GM12878 (cell line): ENCODE measurements at regions not wholly inside any gene's neighbourhood (a gene's known extent, or its start where the extent isn't known, plus 50 kb on each side); places are given as distances from the start of the nearest gene placed in this dataset.

Experiments used
- ATAC-seq: fragments of 200-7000 bp; cut with Tn5 transposase; 3 replicates; pipeline ENCODE4 v1.9.1; 2020; ENCODE audit warnings: mild to moderate bottlenecking, moderate library complexity
- BruUV-seq: library from RNA; stranded (reverse); fragments of 400-500 nt; replicated peaks from 2 replicates; lab custom pipeline; 2021; lab: Mats Ljungman, UMichigan
- CTCF ChIA-PET: fragments of 300-600 bp; sonication (Branson Sonifier 250); formaldehyde crosslinking; extraction: SDS; loops from one replicate; lab custom pipeline; 2021; ENCODE audit warnings: inconsistent platforms; lab: Yijun Ruan, JAX
- POLR2A ChIA-PET: fragments of 350-600 bp; formaldehyde crosslinking; extraction: SDS; loops from one replicate; lab custom pipeline; 2021; ENCODE audit warnings: inconsistent platforms; lab: Charles Lee
- RAD21 ChIA-PET: fragments of 300-600 bp; sonication (Branson Sonifier 250); formaldehyde crosslinking; loops from one replicate; lab custom pipeline; 2023; ENCODE audit warnings: antibody characterized with exemption; ENCODE audit not compliant: unreplicated experiment; lab: Charles Lee
- SMC1A ChIA-PET: fragments of 300-600 bp; sonication (Branson Sonifier 250); formaldehyde crosslinking; loops from one replicate; lab custom pipeline; 2023; ENCODE audit not compliant: unreplicated experiment, uncharacterized antibody; lab: Charles Lee
- DNase-seq: peaks from one replicate; pipeline ENCODE4 v3.0.0-alpha.2; 2011; ENCODE audit warnings: low read depth, low spot score
- FAIRE-seq: peaks from 3 replicates; lab custom pipeline; 2011; peaks lifted over from hg19 to GRCh38; lab: Jason Lieb, UNC
- H2AFZ ChIP-seq: 2 replicates; pipeline ENCODE4 v1.6.0; 2011; ENCODE audit warnings: low read depth, low read length, control low read depth; ENCODE audit not compliant: control insufficient read depth
- H3K27ac ChIP-seq: 2 replicates; pipeline ENCODE4 v1.5.1; 2011; ENCODE audit warnings: control low read depth; ENCODE audit not compliant: control insufficient read depth, insufficient read depth
- H3K27me3 ChIP-seq, 2 experiments: replicated peaks in 1 of 2; 2 replicates each; pipeline versions ENCODE4 v1.6.0 to v1.6.1; 2011; ENCODE audit warnings: low read length in 1 of 2; ENCODE audit not compliant: control insufficient read depth in 2 of 2, insufficient read depth in 2 of 2
- H3K36me3 ChIP-seq, 2 experiments: 2 replicates each; pipeline ENCODE4 v1.5.1; 2011; ENCODE audit warnings: low read length in 1 of 2; ENCODE audit not compliant: control insufficient read depth in 2 of 2, insufficient read depth in 2 of 2
- H3K4me1 ChIP-seq: 2 replicates; pipeline ENCODE4 v1.6.1; 2011; ENCODE audit warnings: mild to moderate bottlenecking, low read length, moderate library complexity, mixed read lengths; ENCODE audit not compliant: control insufficient read depth, insufficient read depth
- H3K4me2 ChIP-seq: 2 replicates; pipeline ENCODE4 v1.6.0; 2011; ENCODE audit warnings: control low read depth; ENCODE audit not compliant: control insufficient read depth, insufficient read depth
- H3K4me3 ChIP-seq: fragments of 200-600 bp; sonication (generic); 2 replicates; pipeline ENCODE4 v1.5.1; 2016
- H3K79me2 ChIP-seq: 2 replicates; pipeline ENCODE4 v1.6.0; 2011; ENCODE audit warnings: low read length; ENCODE audit not compliant: control insufficient read depth, insufficient read depth
- H3K9ac ChIP-seq: 2 replicates; pipeline ENCODE4 v1.8.0; 2011; ENCODE audit warnings: low read length, control low read depth, mixed read lengths; ENCODE audit not compliant: control insufficient read depth, insufficient read depth
- H3K9me3 ChIP-seq: replicated peaks from 3 replicates; pipeline ENCODE4 v1.5.1; 2011; ENCODE audit warnings: mild to moderate bottlenecking, low read length; ENCODE audit not compliant: control insufficient read depth, insufficient read depth
- H4K20me1 ChIP-seq: 2 replicates; pipeline ENCODE4 v1.6.0; 2011; ENCODE audit not compliant: control insufficient read depth, insufficient read depth
- ATF3 ChIP-seq: IDR thresholded peaks from 2 replicates; pipeline ENCODE4 v1.6.1; 2011; ENCODE audit warnings: low read depth, mild to moderate bottlenecking, low read length, moderate library complexity, borderline replicate concordance; ENCODE audit errors: extremely low read depth
- BHLHE40 ChIP-seq, 2 experiments: fragments of 450-650 bp in 1 of 2; IDR thresholded peaks; 2 replicates each; pipeline ENCODE4 v1.6.1; 2011 to 2017; ENCODE audit warnings: low read depth in 2 of 2, borderline replicate concordance in 1 of 2, improper control_type of control experiment in 1 of 2, low read length in 1 of 2, mild to moderate bottlenecking in 1 of 2
- CEBPZ ChIP-seq: fragments of 150-350 bp; IDR thresholded peaks from 2 replicates; pipeline ENCODE4 v1.6.1; 2016; ENCODE audit warnings: low read depth, low read length
- CREB1 ChIP-seq: IDR thresholded peaks from 2 replicates; pipeline ENCODE4 v1.6.1; 2012; ENCODE audit warnings: low read depth, mild to moderate bottlenecking, inconsistent platforms
- EGR1 ChIP-seq, 2 experiments: IDR thresholded peaks; 1 replicate in 1 of 2; 2 replicates in 1 of 2; pipeline ENCODE4 v1.6.1; 2011 to 2012; ENCODE audit warnings: low read depth in 2 of 2, low read length in 2 of 2, borderline replicate concordance in 1 of 2, mild to moderate bottlenecking in 1 of 2, moderate library complexity in 1 of 2
- NFIC ChIP-seq: IDR thresholded peaks from 2 replicates; pipeline ENCODE4 v1.6.1; 2012; ENCODE audit warnings: low read depth, mild to moderate bottlenecking, inconsistent platforms, low read length, moderate library complexity
- NR2F1 ChIP-seq: fragments of 450-650 bp; conservative IDR thresholded peaks from 2 replicates; pipeline ENCODE4 v1.6.1; 2017; ENCODE audit warnings: mild to moderate bottlenecking
- PAX5 ChIP-seq: IDR thresholded peaks from 2 replicates; pipeline ENCODE4 v1.6.1; 2011; ENCODE audit warnings: low read depth, low read length, borderline replicate concordance
- POU2F2 ChIP-seq: IDR thresholded peaks from 3 replicates; pipeline ENCODE4 v1.6.1; 2011; ENCODE audit warnings: low read depth, mild to moderate bottlenecking, low read length, borderline replicate concordance
- RB1 ChIP-seq: fragments of 450-650 bp; formaldehyde crosslinking; IDR thresholded peaks from 2 replicates; pipeline ENCODE4 v1.6.1; 2017; ENCODE audit warnings: mild to moderate bottlenecking, borderline replicate concordance
- RBBP5 ChIP-seq: fragments of 200-600 bp; sonication (generic); conservative IDR thresholded peaks from 2 replicates; pipeline ENCODE4 v1.6.1; 2016
- SPI1 ChIP-seq: IDR thresholded peaks from 2 replicates; pipeline ENCODE4 v1.6.1; 2011; ENCODE audit warnings: low read depth, mild to moderate bottlenecking, low read length, moderate library complexity, borderline replicate concordance; ENCODE audit not compliant: insufficient read depth
- SREBF1 ChIP-seq: IDR thresholded peaks from 2 replicates; pipeline ENCODE4 v1.6.1; 2012; ENCODE audit warnings: mild to moderate bottlenecking, low read length
- ZNF217 ChIP-seq: fragments of 450-650 bp; IDR thresholded peaks from 2 replicates; pipeline ENCODE4 v1.6.1; 2017; ENCODE audit warnings: antibody characterized with exemption, mild to moderate bottlenecking
- WGBS: methylation state at CpG from one replicate; pipeline ENCODE4 v1.1.6; 2016; ENCODE audit warnings: low lambda C conversion rate; ENCODE audit not compliant: insufficient replicate concordance, insufficient coverage; ENCODE audit errors: missing lambda C conversion rate; 5-methylcytosine and 5-hydroxymethylcytosine counted together
- in situ Hi-C: fragments of 300-500 bp; cut with MboI; formaldehyde crosslinking; loops from 9 replicates; pipeline ENCODE4 v1.14.3; 2018; ENCODE audit warnings: mixed read lengths
- intact Hi-C: fragments of 100-400 bp; cut with micrococcal nuclease; formaldehyde crosslinking; loops from one replicate; pipeline ENCODE4 v1.14.2; 2022; ENCODE audit not compliant: unreplicated experiment

DNA sequence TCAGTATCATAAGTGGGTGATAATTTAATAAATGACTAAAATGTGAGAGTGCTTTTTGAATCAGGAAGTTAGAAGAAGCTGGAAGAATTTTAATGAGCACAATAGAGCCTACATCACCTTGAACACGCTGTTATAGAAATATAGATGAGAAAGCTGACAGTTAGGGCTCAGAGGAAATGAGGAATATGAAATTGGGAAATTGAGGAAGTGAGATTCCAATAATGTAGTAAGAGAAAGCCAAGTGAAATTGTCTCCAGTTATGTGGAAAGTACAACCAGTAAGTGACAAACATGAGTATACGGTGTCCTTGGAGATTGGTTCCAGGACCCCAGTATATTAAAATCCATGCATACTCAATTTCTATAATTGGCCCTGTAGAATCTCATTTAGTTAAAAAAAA lies 235.9 kb upstream of the FAM174A start:
- no peaks in the 10 kb centered on the region for H3K36me3 ChIP-seq
- DNase-seq: no peak
- CTCF ChIA-PET: no interaction called here
- ATAC-seq: no peak
- H3K9me3 ChIP-seq: no peaks in the 10 kb centered on the region
- WGBS: 53% methylated on average over 2 of the region's 2 CpGs
- no peaks in the 10 kb centered on the region for H3K4me1 ChIP-seq
- SMC1A ChIA-PET: no interaction called here
- H2AFZ ChIP-seq: no peak overlapping the region
- no peak for FAIRE-seq
- no peak overlapping the region for H3K4me3 ChIP-seq
- in situ Hi-C loops: no loop called here
- no peak overlapping the region for H3K27ac ChIP-seq
- RAD21 ChIA-PET: no interaction called here
- no peaks in the 10 kb centered on the region for H3K79me2 ChIP-seq
- intact Hi-C loops: no loop called here
- no peak overlapping the region for H3K9ac ChIP-seq
- BruUV-seq: no TSS peak
- no peaks in the 10 kb centered on the region for H4K20me1 ChIP-seq
- TF ChIP-seq ZNF217: no peak
- TF ChIP-seq SPI1: 0 out of 2 replicates have a peak, but pooled peaks have one; percentile 19
- no peaks in the 10 kb centered on the region for H3K27me3 ChIP-seq
- H3K4me2 ChIP-seq: no peak overlapping the region
- POLR2A ChIA-PET: no interaction called here

DNA sequence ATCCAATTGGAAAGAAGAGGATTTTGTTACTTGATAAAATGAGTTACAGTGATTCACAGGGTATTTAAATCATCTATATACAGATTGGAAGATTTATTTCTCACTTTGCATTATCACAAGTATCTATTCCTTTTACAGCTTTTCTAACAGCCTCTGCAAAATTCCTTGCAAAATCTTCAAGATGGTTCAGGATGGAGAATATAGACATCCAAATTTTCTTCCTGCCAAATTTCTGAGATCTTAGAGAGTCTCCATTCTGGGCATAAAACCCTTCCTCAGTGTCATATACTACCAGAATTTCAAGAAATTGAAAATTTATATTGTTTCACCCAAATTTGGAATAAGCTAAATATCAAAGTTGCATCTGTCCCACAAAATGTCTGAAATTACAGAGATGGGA lies 259.1 kb upstream of the FAM174A start:
- BruUV-seq: no TSS peak
- Histone ChIP-seq H3K4me3 (no peak overlapping the region), H3K36me3 (no peaks in the 10 kb centered on the region), H3K27me3 (no peaks in the 10 kb centered on the region; a peak in 1 of 4 replicates), H3K4me1 (no peaks in the 10 kb centered on the region), H3K9me3 (no peaks in the 10 kb centered on the region), H4K20me1 (no peaks in the 10 kb centered on the region), H3K4me2 (no peak overlapping the region), H3K79me2 (no peaks in the 10 kb centered on the region), H3K9ac (no peak overlapping the region), H3K27ac (no peak overlapping the region), H2AFZ (no peak overlapping the region)
- ChIA-PET POLR2A (no interaction called here), SMC1A (interaction anchor here (1.1 kb wide), 1 partner anchor 1114 kb away, joined by 3 read pairs; no protein-coding TSS in a partner anchor), RAD21 (no interaction called here), CTCF (no interaction called here)
- no peak for FAIRE-seq
- intact Hi-C loops: no loop called here
- TF ChIP-seq BHLHE40 (IDR thresholded peaks at IDR 0.05; ENCODE audit: borderline replicate concordance in 1 of 2, low read depth in 2 of 2, low read length in 1 of 2) (no peak), NFIC (no peak), POU2F2 (no peak), CREB1 (no peak), ATF3 (no peak), RBBP5 (no peak), SREBF1 (no peak), PAX5 (no peak), CEBPZ (no peak), EGR1 (IDR thresholded peaks at IDR 0.05; ENCODE audit: borderline replicate concordance in 1 of 2, low read depth in 2 of 2, low read length in 2 of 2) (no peak), NR2F1 (no peak), RB1 (no peak)
- no peak for DNase-seq
- ATAC-seq: no peak
- in situ Hi-C loops: no loop called here
